HCT116 (cell line): ENCODE measurements at regions not wholly inside any gene's neighbourhood (a gene's known extent, or its start where the extent isn't known, plus 50 kb on each side); places are given as distances from the start of the nearest gene placed in this dataset.

ENCODE experiments used
- ATAC-seq: fragments of 200-7000 bp; cut with Tn5 transposase; 2 replicates; pipeline ENCODE4 v1.9.1; 2020; ENCODE audit warnings: mild to moderate bottlenecking, moderate library complexity
- BruUV-seq: library from RNA; stranded (reverse); fragments of 400-500 nt; replicated peaks from 2 replicates; lab custom pipeline; 2021; lab: Mats Ljungman, UMichigan
- CTCF ChIA-PET: fragments of 300-600 bp; sonication (Branson Sonifier 250); formaldehyde crosslinking; loops from one replicate; lab custom pipeline; 2021; ENCODE audit warnings: antibody characterized with exemption; lab: Charles Lee
- POLR2A ChIA-PET: fragments of 300-600, 350-600 bp; sonication (Branson Sonifier 250); formaldehyde crosslinking; loops from one replicate; lab custom pipeline; 2021; ENCODE audit warnings: antibody characterized with exemption; lab: Charles Lee
- RAD21 ChIA-PET, 2 experiments: fragments of 300-600 bp; sonication (Branson Sonifier 250); formaldehyde crosslinking; loops; one replicate each; lab custom pipeline; 2023; ENCODE audit warnings: low total read pairs in 2 of 2; ENCODE audit not compliant: uncharacterized antibody in 2 of 2, unreplicated experiment in 2 of 2, low non-redundant PET in 1 of 2; lab: Charles Lee
- DNase-seq: peaks from one replicate; pipeline ENCODE4 v3.0.0-alpha.2; 2010; ENCODE audit warnings: low read depth, low spot score
- H2AFZ ChIP-seq: fragments of 200-600 bp; shearing (Covaris generic), sonication (generic); 2 replicates; pipeline ENCODE4 v1.6.1; 2017; ENCODE audit warnings: low read depth, mixed run types, mixed read lengths, antibody characterized with exemption, low read length; ENCODE audit not compliant: poor library complexity, severe bottlenecking
- H3K27ac ChIP-seq: 2 replicates; pipeline ENCODE4 v1.5.1; 2012; ENCODE audit warnings: low read depth, low read length
- H3K27me3 ChIP-seq: fragments of 200-600 bp; sonication (generic); 2 replicates; pipeline ENCODE4 v1.6.1; 2016; ENCODE audit warnings: mixed run types, low read length, mixed read lengths; ENCODE audit not compliant: insufficient read depth
- H3K36me3 ChIP-seq, 2 experiments: fragments of 200-500 bp in 1 of 2; fragments of 200-600 bp in 1 of 2; sonication (Bioruptor generic) in 1 of 2; sonication (generic) in 1 of 2; 2 replicates each; pipeline versions ENCODE4 v1.5.1 to v1.6.1; 2014 to 2016; ENCODE audit warnings: low read length in 2 of 2, inconsistent platforms in 1 of 2, mixed read lengths in 1 of 2, mixed run types in 1 of 2; ENCODE audit not compliant: insufficient read depth in 2 of 2, control insufficient read depth in 1 of 2
- H3K4me1 ChIP-seq, 2 experiments: fragments of 200-600 bp in 1 of 2; sonication (generic) in 1 of 2; 2 replicates each; pipeline versions ENCODE4 v1.5.1 to v1.6.1; 2012 to 2017; ENCODE audit warnings: low read length in 2 of 2, inconsistent platforms in 1 of 2, mild to moderate bottlenecking in 1 of 2, mixed read lengths in 1 of 2, mixed run types in 1 of 2, moderate library complexity in 1 of 2; ENCODE audit not compliant: insufficient read depth in 2 of 2, control insufficient read depth in 1 of 2
- H3K4me2 ChIP-seq: fragments of 200-600 bp; sonication (generic); 2 replicates; pipeline ENCODE4 v1.6.1; 2017; ENCODE audit warnings: mixed run types, low read length, mixed read lengths
- H3K4me3 ChIP-seq, 2 experiments: fragments of 200-600 bp in 1 of 2; sonication (generic) in 1 of 2; replicated peaks in 1 of 2; 2 replicates each; pipeline ENCODE4 v1.5.1; 2011 to 2016; ENCODE audit warnings: low read length in 2 of 2, control low read depth in 1 of 2, low read depth in 1 of 2, mild to moderate bottlenecking in 1 of 2, mixed read lengths in 1 of 2, mixed run types in 1 of 2
- H3K79me2 ChIP-seq: fragments of 200-600 bp; sonication (generic); 2 replicates; pipeline ENCODE4 v1.6.1; 2017; ENCODE audit warnings: mild to moderate bottlenecking, mixed run types, low read length, moderate library complexity, mixed read lengths; ENCODE audit not compliant: insufficient read depth
- H3K9ac ChIP-seq: fragments of 200-600 bp; sonication (generic); 2 replicates; pipeline ENCODE4 v1.6.1; 2016; ENCODE audit warnings: low read length, mixed read lengths
- H3K9me2 ChIP-seq: fragments of 200-600 bp; sonication (generic), shearing (Covaris generic); 2 replicates; pipeline ENCODE4 v1.6.1; 2017; ENCODE audit warnings: mixed run types, mild to moderate bottlenecking, moderate library complexity; ENCODE audit not compliant: insufficient read depth
- H3K9me3 ChIP-seq, 2 experiments: fragments of 200-500 bp in 1 of 2; fragments of 200-600 bp in 1 of 2; sonication (Bioruptor generic) in 1 of 2; sonication (generic) in 1 of 2; 2 replicates each; pipeline ENCODE4 v1.6.1; 2014 to 2017; ENCODE audit warnings: low read length in 2 of 2, mixed read lengths in 2 of 2, inconsistent platforms in 1 of 2, low read depth in 1 of 2, mild to moderate bottlenecking in 1 of 2, mixed run types in 1 of 2, moderate library complexity in 1 of 2; ENCODE audit not compliant: control insufficient read depth in 1 of 2, insufficient read depth in 1 of 2
- H4K20me1 ChIP-seq: fragments of 200-600 bp; sonication (generic), shearing (Covaris generic); 2 replicates; pipeline ENCODE4 v1.6.1; 2017; ENCODE audit warnings: mixed run types, mild to moderate bottlenecking, moderate library complexity; ENCODE audit not compliant: insufficient read depth
- CBX3 ChIP-seq: IDR thresholded peaks from 2 replicates; pipeline ENCODE4 v1.6.1; 2012; ENCODE audit warnings: low read depth
- EGR1 ChIP-seq: IDR thresholded peaks from 2 replicates; pipeline ENCODE4 v1.6.1; 2012; ENCODE audit warnings: low read depth
- ELF1 ChIP-seq: IDR thresholded peaks from 2 replicates; pipeline ENCODE4 v1.6.1; 2012; ENCODE audit warnings: low read depth, borderline replicate concordance
- FOSL1 ChIP-seq: IDR thresholded peaks from 2 replicates; pipeline ENCODE4 v1.6.1; 2012; ENCODE audit warnings: low read depth
- JUND ChIP-seq: IDR thresholded peaks from 2 replicates; pipeline ENCODE4 v1.6.1; 2012
- POLR2A ChIP-seq: IDR thresholded peaks from 2 replicates; pipeline ENCODE4 v1.7.0; 2011; ENCODE audit warnings: borderline replicate concordance; ENCODE audit not compliant: insufficient read depth, insufficient read length; ENCODE audit errors: extremely low read depth
- POLR2AphosphoS5 ChIP-seq: IDR thresholded peaks from 2 replicates; pipeline ENCODE4 v1.6.1; 2011; ENCODE audit warnings: mild to moderate bottlenecking, low read depth, low read length, moderate library complexity
- RAD21 ChIP-seq: IDR thresholded peaks from 2 replicates; pipeline ENCODE4 v1.6.1; 2012; ENCODE audit warnings: low read depth, mild to moderate bottlenecking
- SIN3A ChIP-seq: IDR thresholded peaks from 2 replicates; pipeline ENCODE4 v1.6.1; 2012; ENCODE audit warnings: low read depth
- SP1 ChIP-seq: IDR thresholded peaks from 2 replicates; pipeline ENCODE4 v1.6.1; 2012; ENCODE audit warnings: low read depth
- SRF ChIP-seq: IDR thresholded peaks from 2 replicates; pipeline ENCODE4 v1.6.1; 2012; ENCODE audit warnings: low read depth
- TCF7L2 ChIP-seq: IDR thresholded peaks from 2 replicates; pipeline ENCODE4 v1.7.0; 2011; ENCODE audit warnings: borderline replicate concordance, inconsistent platforms; ENCODE audit not compliant: insufficient read depth, insufficient read length; ENCODE audit errors: extremely low read depth
- intact Hi-C: fragments of 100-400 bp; cut with micrococcal nuclease; formaldehyde crosslinking; loops from 2 replicates; pipeline ENCODE4 v1.10.0; 2022
- TF ChIP-seq, protein P1 (sequence below), 3 experiments: fragments of 200-600 bp in 1 of 3; sonication (generic) in 1 of 3; IDR thresholded peaks in 2 of 3; conservative IDR thresholded peaks in 1 of 3; 2 replicates each; pipeline ENCODE4 v1.5.1; 2012 to 2017; ENCODE audit warnings: low read depth in 2 of 3, low read length in 2 of 3, antibody characterized with exemption in 1 of 3, borderline replicate concordance in 1 of 3, control low read depth in 1 of 3, mild to moderate bottlenecking in 1 of 3, mixed read lengths in 1 of 3, mixed run types in 1 of 3, moderate library complexity in 1 of 3; ENCODE audit not compliant: insufficient read depth in 1 of 3
- TF ChIP-seq, protein P2 (sequence below): IDR thresholded peaks from 2 replicates; pipeline ENCODE4 v1.6.1; 2012

DNA sequence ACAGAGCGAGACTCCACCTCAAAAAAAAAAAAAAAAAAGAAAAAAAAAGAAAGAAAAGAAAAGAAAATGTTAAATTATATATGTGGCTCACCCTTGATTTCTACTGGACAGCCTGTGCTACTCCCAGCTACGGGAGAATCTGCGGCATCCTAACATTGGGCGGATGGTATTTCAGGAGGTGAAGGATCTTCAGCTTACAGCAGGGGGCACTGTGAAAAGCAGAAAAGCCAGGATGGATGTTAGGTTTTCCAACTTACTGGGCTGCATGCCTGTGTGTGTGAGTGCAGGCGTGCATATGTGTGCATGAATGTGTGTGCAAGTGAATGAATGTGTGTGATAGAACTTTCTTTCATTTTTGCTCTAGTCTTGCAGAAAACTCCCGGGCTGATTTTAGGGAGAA lies 1066.5 kb downstream of the TYW1 start:
- no peaks in the 10 kb centered on the region for H3K27me3 ChIP-seq
- no peaks in the 10 kb centered on the region for H4K20me1 ChIP-seq
- BruUV-seq: no TSS peak
- RAD21 ChIA-PET: no interaction called here
- CTCF ChIA-PET: no interaction called here
- H3K36me3 ChIP-seq: no peaks in the 10 kb centered on the region
- H3K4me2 ChIP-seq: no peak overlapping the region
- peaks cover 0 to 10% of the 10 kb centered on the region in 2 experiments; a peak in 2 of 4 replicates for H3K9me3 ChIP-seq
- no peak overlapping the region for H2AFZ ChIP-seq
- H3K9ac ChIP-seq: no peak overlapping the region
- no peaks in the 10 kb centered on the region for H3K9me2 ChIP-seq
- no peaks in the 10 kb centered on the region for H3K4me1 ChIP-seq
- POLR2A ChIA-PET: no interaction called here
- DNase-seq (no peak), ATAC-seq (no peak)
- no peak overlapping the region for H3K4me3 ChIP-seq
- TF ChIP-seq POLR2A: no peak
- TF ChIP-seq, protein P1, sequence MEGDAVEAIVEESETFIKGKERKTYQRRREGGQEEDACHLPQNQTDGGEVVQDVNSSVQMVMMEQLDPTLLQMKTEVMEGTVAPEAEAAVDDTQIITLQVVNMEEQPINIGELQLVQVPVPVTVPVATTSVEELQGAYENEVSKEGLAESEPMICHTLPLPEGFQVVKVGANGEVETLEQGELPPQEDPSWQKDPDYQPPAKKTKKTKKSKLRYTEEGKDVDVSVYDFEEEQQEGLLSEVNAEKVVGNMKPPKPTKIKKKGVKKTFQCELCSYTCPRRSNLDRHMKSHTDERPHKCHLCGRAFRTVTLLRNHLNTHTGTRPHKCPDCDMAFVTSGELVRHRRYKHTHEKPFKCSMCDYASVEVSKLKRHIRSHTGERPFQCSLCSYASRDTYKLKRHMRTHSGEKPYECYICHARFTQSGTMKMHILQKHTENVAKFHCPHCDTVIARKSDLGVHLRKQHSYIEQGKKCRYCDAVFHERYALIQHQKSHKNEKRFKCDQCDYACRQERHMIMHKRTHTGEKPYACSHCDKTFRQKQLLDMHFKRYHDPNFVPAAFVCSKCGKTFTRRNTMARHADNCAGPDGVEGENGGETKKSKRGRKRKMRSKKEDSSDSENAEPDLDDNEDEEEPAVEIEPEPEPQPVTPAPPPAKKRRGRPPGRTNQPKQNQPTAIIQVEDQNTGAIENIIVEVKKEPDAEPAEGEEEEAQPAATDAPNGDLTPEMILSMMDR (IDR thresholded peaks at IDR 0.05 in 2 of 3, conservative IDR thresholded peaks at IDR 0.05 in 1 of 3; ENCODE audit: borderline replicate concordance in 1 of 3, insufficient read depth in 1 of 3, low read depth in 2 of 3, low read length in 2 of 3): peak in 1 of 3 experiments; percentile 2; a peak in 1 of 6 replicates
- TF ChIP-seq, all 23 proteins: peak for 1
- Histone ChIP-seq H3K79me2 (no peaks in the 10 kb centered on the region), H3K27ac (no peak overlapping the region)
- intact Hi-C loops: no loop called here

DNA sequence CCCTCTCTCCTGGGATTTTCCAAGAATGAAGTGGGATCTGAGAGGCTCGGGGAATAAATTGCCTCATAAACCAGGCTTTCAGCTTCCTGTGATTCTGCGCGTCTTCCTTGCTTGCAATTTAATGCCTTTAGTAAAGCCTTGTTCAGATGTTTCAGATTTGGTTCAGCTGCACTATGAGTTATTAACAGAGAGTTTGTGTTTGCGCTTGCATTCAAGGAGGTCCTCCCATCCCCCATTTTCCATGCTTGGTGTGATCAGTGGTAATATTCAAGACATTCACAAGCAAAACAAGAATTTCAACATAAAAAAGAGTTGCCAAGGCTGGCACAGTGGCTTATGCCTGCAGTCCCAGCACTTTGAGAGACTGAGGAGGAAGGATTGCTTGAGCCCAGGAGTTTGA lies 1068.9 kb downstream of the TYW1 start:
- intact Hi-C loops: no loop called here
- H3K27me3 ChIP-seq: no peaks in the 10 kb centered on the region
- ChIA-PET CTCF (no interaction called here), POLR2A (no interaction called here), RAD21 (no interaction called here)
- H3K4me2 ChIP-seq: no peak overlapping the region
- H3K36me3 ChIP-seq: no peaks in the 10 kb centered on the region
- no peak overlapping the region for H3K9ac ChIP-seq
- no peaks in the 10 kb centered on the region for H3K9me2 ChIP-seq
- no peak overlapping the region for H3K27ac ChIP-seq
- no peaks in the 10 kb centered on the region for H4K20me1 ChIP-seq
- peaks cover 0 to 10% of the 10 kb centered on the region in 2 experiments; a peak in 2 of 4 replicates for H3K9me3 ChIP-seq
- BruUV-seq: no TSS peak
- ATAC-seq (no peak), DNase-seq (no peak)
- no peak overlapping the region for H2AFZ ChIP-seq
- no peaks in the 10 kb centered on the region for H3K4me1 ChIP-seq
- TF ChIP-seq ELF1: no peak
- TF ChIP-seq POLR2AphosphoS5: no peak
- TF ChIP-seq JUND: no peak
- no peak for TF ChIP-seq EGR1
- TF ChIP-seq, protein P2, sequence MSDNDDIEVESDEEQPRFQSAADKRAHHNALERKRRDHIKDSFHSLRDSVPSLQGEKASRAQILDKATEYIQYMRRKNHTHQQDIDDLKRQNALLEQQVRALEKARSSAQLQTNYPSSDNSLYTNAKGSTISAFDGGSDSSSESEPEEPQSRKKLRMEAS: no peak
- TF ChIP-seq FOSL1: no peak
- TF ChIP-seq, protein P1 (IDR thresholded peaks at IDR 0.05 in 2 of 3, conservative IDR thresholded peaks at IDR 0.05 in 1 of 3; ENCODE audit: borderline replicate concordance in 1 of 3, insufficient read depth in 1 of 3, low read depth in 2 of 3, low read length in 2 of 3): no peak
- TF ChIP-seq SP1: no peak
- no peak for TF ChIP-seq SIN3A
- TF ChIP-seq CBX3: no peak
- TF ChIP-seq SRF: no peak
- no peak for TF ChIP-seq TCF7L2
- TF ChIP-seq RAD21: no peak
- no peaks in the 10 kb centered on the region for H3K79me2 ChIP-seq
- no peak overlapping the region for H3K4me3 ChIP-seq
